HG02588 (cell line): ENCODE measurements at regions not wholly inside any gene's neighbourhood (a gene's known extent, or its start where the extent isn't known, plus 50 kb on each side); places are given as distances from the start of the nearest gene placed in this dataset.
"Not testable (repeated sequence)": the region's sequence is repeated elsewhere in the genome, so short reads cannot be mapped to it uniquely, and the experiment has no call there.

Source experiments
- ATAC-seq: cut with Tn5 transposase; IDR thresholded peaks from one replicate; pipeline ENCODE4 v1.9.1; 2021; ENCODE audit warnings: mild to moderate bottlenecking, moderate library complexity; ENCODE audit not compliant: unreplicated experiment

DNA sequence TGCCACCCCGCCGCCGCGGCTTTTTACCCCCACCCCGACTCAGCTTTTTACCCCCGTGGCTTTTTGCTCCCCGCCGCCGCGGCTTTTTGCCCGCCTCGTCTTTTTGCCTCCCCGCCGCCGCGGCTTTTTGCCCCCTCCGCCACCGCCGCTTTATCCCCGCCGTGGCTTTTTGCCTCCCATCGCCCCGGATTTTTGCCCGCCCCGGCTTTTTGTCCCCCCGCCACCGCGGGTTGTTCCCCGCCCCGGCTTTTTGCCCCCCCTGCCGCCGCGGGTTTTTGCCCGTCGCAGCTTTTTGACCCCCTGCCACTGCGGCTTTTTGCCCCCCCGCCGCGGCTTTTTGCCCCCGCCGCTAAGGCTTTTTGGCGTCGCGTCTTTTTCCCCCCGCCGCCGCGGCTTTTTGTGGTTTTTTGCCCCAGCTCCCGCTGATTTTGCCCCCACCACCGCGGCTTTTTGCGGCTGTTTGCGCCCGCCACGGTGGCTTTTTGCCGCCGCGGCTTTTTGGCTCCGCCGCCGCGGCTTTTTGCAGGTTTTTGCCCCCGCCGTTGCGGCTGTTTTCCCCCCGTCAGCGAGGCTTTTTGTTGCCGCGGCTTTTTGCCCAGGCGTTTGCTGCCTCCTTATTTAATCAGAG, 597.2 kb downstream of the GOLGA6L6 start:
- no peak for ATAC-seq

DNA sequence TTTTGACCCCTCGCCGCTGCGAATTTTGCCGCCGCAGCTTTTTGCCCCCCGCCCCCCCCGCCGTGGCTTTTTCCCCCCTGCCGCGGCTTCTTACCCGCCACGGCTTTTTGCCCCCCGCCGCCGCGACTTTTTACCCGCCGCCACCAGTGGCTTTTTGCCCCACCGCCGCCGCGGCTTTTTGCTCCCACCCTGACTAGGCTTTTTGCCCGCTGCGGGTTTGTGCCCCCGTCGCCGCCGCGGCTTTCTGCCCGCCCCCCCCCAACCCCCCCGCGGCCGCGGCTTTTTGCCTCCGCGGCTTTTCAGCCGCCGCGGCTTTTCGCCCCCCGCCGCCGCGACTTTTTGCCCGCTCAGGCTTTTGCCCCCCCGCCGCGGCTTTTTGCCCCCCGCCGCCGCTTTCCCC, 598.1 kb downstream of the GOLGA6L6 start:
- no peak for ATAC-seq

- not testable (repeated sequence) for ATAC-seq
Measured at GRCh38 chr15:19903281-19903680, 638.3 kb downstream of the GOLGA6L6 start.

- not testable (repeated sequence) for ATAC-seq
Measured at GRCh38 chr15:19902388-19902787, 639.2 kb downstream of the GOLGA6L6 start.

DNA sequence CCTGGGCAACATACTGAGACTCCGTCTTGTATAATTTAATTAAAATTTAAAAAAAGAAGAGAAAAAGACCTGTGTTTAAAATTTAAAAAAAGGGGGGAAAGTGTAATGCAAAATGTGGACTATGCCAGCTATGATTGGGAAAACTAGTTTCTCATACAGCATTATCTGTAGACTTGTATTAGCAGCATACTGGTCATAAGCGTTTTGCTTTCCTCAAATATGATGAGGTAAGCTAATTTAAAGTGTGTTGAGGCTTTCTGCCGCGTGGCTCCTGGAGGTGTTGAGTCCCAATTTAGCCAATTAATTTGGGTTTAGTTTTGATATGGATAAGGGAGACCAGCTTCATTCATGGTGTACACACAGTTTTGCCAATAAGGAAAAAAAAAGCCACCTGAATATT, 640.2 kb downstream of the GOLGA6L6 start:
- ATAC-seq, result not testable (repeated sequence)

DNA sequence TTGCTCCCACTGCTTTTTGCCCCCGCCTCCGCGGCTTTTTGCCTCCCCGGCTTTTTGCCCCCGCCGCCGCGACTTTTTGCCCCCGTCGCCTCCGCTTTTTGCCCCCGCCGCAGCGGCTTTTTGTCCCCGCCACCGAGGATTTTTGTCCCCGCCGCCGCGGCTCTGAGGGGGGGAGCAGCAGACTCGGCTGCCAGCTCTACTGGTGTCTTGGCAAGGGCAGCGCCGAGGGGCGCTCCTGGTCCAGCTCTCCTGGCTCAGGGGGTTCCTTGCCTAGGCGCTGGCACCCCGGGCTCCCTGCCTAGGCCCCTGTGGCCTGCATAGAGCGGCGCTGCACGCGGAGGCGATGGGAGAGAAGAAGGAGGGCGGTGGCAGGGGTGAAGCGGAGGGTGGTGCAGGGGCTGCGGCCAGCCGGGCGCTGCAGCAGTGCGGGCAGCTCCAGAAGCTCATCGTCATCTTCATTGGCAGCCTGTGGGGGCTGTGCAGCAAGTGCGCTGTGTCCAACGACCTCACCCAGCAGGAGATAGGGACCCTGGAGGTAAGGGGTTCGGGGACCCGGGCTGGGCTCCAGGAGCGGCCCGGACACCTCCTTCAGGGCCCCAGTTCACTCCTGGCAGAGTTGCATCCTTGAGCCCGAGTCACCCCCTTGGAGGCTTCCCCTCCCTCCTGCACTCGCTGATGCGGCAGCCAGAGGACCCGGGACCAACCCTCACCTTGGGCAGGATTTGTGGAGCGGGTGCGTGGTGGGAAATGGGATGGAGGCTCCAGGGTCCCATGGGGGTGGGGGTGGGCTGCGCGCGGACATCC, 642.4 kb downstream of the GOLGA6L6 start:
- no peak for ATAC-seq

- ATAC-seq, result not testable (repeated sequence)
Measured at GRCh38 chr15:19888811-19889210, 652.8 kb downstream of the GOLGA6L6 start.

GRCh38 chr15:19844061-19844460, 697.5 kb downstream of the GOLGA6L6 start:
- not testable (repeated sequence) for ATAC-seq
